ENCODE measurements at regions not wholly inside any gene's neighbourhood (a gene's known extent, or its start where the extent isn't known, plus 50 kb on each side); places are given as distances from the start of the nearest gene placed in this dataset.

DNA sequence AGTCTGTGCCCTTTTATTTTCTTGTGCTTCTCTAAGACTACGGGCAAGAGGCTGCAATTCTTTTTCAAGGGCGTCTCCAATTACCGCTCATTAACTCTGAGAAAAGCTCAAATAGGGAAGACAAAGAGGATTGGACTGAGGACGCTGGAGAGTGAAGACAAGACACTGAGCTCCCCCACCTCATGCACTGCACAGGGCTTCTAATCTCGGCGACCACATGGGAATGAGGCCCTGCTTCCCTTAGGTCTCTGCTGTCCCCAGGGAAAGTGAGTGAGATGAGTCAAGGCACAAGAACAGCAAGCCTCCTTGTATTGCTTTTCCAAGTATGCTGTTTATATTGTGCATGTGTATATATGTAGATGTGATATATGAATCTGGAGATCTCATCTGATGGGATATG is 392.2 kb upstream of the CFAP20DC start:
- no peak for DNase-seq

- no peak for DNase-seq
These were observed 390.6 kb upstream of the CFAP20DC start for GRCh38 chr3:59440285-59441028.

- no peak for DNase-seq
These were observed 388.7 kb upstream of the CFAP20DC start for GRCh38 chr3:59438492-59438891.

DNA sequence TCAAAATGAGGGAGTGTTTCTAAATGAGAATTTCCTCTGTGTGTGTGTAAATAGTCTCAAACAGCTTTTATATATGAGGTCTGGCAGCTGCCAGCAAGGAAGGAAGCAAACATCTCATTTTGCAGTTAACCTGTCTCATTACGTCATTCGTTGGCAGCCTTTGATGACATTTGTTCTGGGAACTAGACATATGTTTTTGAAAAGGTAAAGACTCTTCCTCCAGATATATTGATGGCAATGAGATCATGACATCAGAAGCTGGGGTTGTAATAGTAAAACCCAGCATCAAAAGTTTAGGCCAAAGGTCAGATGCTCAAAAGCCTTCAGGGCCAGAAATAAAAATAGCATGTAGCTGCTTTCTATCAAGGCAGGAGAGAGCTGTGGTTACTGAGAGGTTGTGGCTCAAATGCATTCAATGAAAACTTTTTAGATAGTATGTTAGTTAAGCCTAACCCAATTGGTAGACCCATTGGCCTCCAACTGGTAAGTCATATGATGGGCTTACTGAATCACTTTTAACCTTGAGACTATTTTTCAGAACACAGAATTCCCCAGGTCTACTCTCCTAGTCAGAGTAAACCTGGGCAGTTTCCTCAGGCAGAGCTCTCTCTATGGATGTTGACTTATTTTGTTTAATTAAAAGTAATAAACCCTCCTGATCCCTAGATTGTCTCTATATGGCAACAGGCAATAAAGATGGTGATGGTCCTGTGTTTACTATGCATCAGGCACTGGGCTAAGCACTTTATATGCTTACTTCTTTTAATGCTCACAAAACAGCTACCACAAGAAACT is 386.5 kb upstream of the CFAP20DC start:
- DNase-seq: peak; percentile 3

GRCh38 chr3:59433546-59433945 is 383.7 kb upstream of the CFAP20DC start:
- DNase-seq: no peak

GRCh38 chr3:59432665-59433064 is 382.8 kb upstream of the CFAP20DC start:
- no peak for DNase-seq

DNA sequence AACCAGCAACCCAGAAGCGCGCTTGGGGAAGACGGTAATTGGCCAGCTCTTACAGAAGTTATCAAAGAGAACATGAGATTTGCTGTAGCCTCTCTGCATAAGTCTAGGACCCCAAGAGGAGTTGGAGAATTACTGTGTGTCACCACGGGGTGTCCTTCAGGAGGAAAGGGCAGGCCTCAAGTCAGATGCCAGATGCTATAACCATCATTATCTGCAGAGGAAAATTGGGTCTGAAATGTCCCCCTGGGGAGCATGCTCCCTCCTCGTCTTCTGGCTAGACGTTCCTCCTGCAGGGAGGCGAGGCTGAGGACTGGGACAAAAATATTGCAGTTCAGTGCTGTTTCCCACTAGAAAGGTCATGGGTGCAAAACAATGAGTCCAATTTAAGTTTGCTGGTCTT is 380.5 kb upstream of the CFAP20DC start:
- DNase-seq: no peak

DNA sequence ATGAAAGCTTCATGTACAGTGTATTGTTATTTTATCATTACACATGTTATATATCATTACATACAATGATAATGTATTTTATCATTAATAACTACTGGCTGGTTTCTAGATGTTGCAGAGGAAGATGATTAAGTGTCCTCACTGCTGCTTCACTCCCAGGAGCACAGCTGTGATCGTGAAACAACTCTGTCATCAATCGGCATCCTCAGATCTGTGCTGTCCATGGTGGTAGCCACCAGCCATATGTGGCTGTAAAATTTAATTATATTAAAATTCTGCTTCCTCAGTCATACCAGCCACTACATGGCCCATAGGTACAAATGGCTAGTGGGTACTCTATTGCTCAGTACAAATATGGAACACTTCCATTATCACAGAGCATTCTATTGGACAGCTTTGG is 379.4 kb upstream of the CFAP20DC start:
- DNase-seq: no peak

DNA sequence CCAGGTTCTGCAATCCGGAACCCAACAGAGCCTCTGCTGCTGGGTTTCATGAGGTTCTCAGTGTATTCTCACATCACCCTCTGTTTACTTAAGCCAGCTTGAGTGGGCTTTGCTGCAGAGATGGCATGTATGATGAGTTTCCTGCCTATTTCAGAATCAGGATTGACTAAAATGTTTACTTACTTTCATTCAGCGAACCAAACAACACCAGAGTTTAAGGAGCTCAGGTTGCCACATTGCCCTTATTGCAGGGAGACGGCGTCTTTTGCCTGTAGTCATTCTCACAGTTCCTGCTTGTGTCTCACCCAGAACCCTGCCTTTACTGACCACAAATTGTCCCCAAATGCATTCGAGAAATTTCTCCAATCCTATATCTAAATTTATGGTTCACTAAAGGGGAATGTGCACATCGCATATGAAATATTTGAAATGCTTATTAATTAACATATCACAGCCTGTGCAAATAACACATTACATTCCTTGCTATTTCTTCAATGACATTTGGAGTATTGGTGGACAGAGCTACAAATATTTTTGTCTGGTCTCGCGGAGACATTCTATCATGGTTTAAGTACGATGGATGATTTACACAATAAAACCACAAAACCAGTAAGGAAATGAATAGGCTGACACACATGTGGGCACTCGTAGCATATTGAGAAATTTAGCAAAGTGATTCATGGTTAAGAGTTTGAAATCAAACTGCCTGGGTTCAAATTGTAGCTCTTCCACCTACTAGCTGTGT is 377.2 kb upstream of the CFAP20DC start:
- no peak for DNase-seq

DNA sequence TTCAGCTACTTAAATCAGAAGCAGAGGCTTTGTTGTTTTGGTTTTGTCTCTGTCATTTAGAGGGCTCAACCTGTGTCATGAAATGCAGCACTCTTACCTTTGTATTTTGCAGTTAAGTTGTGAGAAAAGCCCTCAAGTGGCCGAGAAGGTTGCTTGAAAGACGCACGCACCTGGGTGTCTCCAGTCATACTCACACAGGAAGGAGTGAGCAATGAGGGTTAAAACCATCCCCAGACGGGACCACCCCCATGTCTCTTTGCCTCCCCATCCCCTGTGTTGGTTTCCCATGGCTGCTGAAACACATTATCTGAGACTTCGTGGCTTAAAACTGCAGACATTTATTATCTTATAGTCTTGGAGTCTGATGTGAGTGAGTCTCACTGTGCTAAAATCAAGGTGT is 376.1 kb upstream of the CFAP20DC start:
- no peak for DNase-seq

- DNase-seq: no peak
These were observed 375.5 kb upstream of the CFAP20DC start for GRCh38 chr3:59425371-59425770.

DNA sequence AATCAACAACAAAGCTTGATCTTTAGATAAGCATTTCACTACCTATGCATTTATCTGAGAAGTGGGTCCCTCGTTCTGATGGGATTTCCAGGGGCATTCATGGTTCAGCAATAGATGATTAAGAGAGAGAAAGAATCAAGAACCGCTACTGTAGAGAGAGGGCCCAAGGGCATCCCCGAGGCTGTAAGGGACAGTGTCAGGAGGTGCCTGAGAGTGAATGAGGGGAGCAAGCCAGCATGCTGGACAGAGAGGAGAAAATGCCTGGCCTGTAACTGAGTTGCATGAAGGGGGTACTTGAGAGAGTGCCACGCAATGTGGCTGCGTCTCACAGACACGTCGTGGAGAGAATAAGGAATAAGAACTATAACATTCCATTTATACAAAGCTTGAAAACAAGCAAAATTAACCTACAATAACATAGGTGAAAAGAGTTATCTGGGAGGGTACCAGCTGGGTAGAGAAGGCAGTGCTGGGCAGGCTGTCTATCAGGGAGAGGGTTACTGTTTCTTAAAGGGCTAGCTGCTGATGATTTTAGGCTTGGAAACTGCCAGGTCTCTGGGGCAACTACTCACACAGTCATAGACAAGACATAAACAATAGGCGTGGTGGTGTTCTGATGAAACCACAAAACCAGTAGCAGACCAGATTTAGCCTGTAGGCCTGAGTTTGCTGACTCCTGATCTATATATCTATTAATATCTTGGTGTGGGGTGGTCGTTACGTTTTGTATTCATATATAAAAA is 374.6 kb upstream of the CFAP20DC start:
- DNase-seq: no peak

DNA sequence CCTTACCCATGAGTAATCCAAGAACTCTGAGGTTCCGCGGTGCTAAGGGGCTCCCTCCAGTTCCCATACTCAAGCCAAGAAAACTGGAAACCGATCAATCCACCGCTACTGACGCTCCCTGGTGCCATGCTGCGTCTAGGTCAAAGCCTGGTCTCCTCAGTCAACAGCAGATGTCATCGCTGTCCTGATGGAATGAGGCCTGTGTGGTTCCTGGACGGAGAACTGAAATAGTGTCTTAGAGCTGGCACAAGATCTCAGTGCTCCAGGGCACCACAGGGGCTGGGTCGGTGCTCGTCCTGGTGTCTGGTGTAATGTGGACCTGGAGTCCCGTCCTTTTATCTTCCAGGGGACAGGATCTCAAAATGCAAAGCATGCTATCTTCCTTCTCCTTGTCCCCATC is 373.9 kb upstream of the CFAP20DC start:
- DNase-seq: no peak

GRCh38 chr3:59422312-59422711 is 372.5 kb upstream of the CFAP20DC start:
- no peak for DNase-seq

GRCh38 chr3:59418836-59419235 is 369.0 kb upstream of the CFAP20DC start:
- no peak for DNase-seq

DNA sequence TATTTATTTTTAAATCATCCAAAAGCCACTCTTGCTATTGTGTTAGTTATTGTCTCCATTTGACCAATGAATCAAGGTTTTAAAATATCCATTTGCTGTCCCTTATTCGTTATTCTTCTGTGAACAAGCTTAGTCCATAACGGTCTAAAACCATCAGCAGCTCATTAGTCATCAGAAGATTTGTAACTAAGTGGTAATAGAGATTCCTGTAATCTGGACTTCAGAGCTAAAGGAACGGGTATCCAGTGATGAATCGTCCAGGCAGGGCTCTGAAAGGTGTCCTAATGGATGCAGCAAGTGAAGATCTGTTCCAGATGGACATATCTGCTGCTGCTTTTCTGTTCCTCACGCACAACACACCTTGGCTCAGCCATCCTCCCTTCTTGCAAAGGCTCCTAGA is 362.7 kb upstream of the CFAP20DC start:
- DNase-seq: no peak

DNA sequence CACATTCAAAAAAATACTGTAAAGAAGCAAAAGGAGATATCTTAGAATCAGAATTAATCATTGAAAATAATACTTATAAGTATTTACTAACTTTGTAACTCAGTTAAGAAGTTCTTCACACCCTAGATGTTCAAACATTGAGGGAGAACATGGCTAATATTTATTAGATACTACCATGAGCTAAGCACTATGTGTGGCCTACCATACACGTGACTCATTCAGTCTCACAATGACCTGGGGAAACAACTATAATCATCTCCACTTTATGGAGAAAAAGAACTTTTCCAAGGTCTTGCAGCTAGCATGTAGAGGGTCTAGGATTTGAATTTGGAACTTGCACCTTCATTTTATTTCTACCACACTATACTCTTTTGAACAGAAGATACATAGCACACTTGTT is 361.9 kb upstream of the CFAP20DC start:
- no peak for DNase-seq

GRCh38 chr3:59411186-59411585 is 361.4 kb upstream of the CFAP20DC start:
- no peak for DNase-seq

- DNase-seq: no peak
These were observed 358.3 kb upstream of the CFAP20DC start for GRCh38 chr3:59408047-59408624.

DNA sequence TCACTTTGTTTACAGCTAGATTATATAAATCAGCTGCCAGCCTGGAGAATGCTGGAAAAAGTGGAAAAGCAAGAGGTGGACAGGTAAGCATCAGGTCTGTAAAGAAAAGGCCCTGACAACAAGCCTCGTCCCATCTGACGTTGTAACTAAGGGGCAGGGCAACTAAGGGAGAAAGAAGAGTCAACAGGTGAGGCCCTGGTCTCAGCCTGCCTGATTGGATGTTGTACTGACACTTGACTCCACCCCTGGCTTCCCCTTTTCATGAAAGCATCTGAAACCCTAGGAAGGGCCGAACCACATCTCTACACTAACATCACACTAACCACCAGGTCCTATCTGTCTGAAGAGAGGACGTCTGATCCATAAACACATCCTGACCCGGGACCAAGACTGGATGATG is 357.6 kb upstream of the CFAP20DC start:
- DNase-seq: no peak

- no peak for DNase-seq
These were observed 357.1 kb upstream of the CFAP20DC start for GRCh38 chr3:59406943-59407342.

- DNase-seq: no peak
These were observed 355.0 kb upstream of the CFAP20DC start for GRCh38 chr3:59404851-59405250.

- DNase-seq: no peak
These were observed 354.2 kb upstream of the CFAP20DC start for GRCh38 chr3:59404064-59404463.
